ENCODE measurements at regions not wholly inside any gene's neighbourhood (a gene's known extent, or its start where the extent isn't known, plus 50 kb on each side); places are given as distances from the start of the nearest gene placed in this dataset.

DNA sequence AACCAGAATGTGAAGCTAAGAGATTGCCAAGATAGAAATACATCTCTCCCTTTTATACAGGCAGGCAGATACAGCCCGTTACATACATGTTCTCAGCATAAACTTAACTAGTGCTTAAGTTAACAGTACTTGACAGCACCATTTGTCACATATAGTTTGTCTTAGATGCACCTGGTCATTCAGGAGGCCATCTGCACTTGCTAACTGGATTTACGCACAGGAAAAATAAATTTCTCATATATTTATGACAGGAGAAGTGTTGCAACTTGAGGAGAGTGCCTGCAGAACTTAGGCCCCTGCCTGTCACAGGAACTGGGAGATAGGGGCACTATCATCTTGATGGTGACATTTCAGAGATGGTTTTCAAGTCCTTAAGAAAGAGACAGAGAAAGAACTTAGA lies 1462.1 kb upstream of the CDH9 start:
- Histone ChIP-seq H3K36me3 (ENCODE audit: insufficient read depth, low read length) (no peaks in the 10 kb centered on the region), H4K20me1 (ENCODE audit: insufficient read depth, low read length) (no peaks in the 10 kb centered on the region), H3K4me3 (ENCODE audit: low read depth in 1 of 2, low read length in 2 of 2) (no peak overlapping the region), H3K9me3 (ENCODE audit: insufficient read depth, low read length, severe bottlenecking) (no peaks in the 10 kb centered on the region), H3K27me3 (ENCODE audit: insufficient read depth, low read length, poor library complexity) (no peaks in the 10 kb centered on the region), H3K4me1 (ENCODE audit: insufficient read depth, low read length) (no peaks in the 10 kb centered on the region), H3K4me2 (ENCODE audit: insufficient read depth, low read length) (no peak overlapping the region), H2AFZ (ENCODE audit: low read depth, low read length) (no peak overlapping the region), H3K9ac (ENCODE audit: low read depth, low read length) (no peak overlapping the region), H3K27ac (ENCODE audit: low read length) (no peak overlapping the region), H3K79me2 (ENCODE audit: insufficient read depth, low read length) (no peaks in the 10 kb centered on the region)
- no peak for TF ChIP-seq CTCF (IDR thresholded peaks at IDR 0.05; ENCODE audit: borderline replicate concordance, extremely low read depth, low read length, poor library complexity, severe bottlenecking)
- no peak for TF ChIP-seq EZH2 (IDR thresholded peaks at IDR 0.05; ENCODE audit: borderline replicate concordance, low read depth, low read length, severe bottlenecking)
- DNase-seq (no peak), ATAC-seq (ENCODE audit: insufficient read depth, low read depth) (no peak)

- Histone ChIP-seq H3K27ac (ENCODE audit: low read length) (no peak overlapping the region), H3K79me2 (ENCODE audit: insufficient read depth, low read length) (no peaks in the 10 kb centered on the region), H3K9me3 (ENCODE audit: insufficient read depth, low read length, severe bottlenecking) (no peaks in the 10 kb centered on the region), H3K36me3 (ENCODE audit: insufficient read depth, low read length) (no peaks in the 10 kb centered on the region), H4K20me1 (ENCODE audit: insufficient read depth, low read length) (no peaks in the 10 kb centered on the region), H3K9ac (ENCODE audit: low read depth, low read length) (no peak overlapping the region), H3K27me3 (ENCODE audit: insufficient read depth, low read length, poor library complexity) (no peaks in the 10 kb centered on the region), H2AFZ (ENCODE audit: low read depth, low read length) (no peak overlapping the region), H3K4me1 (ENCODE audit: insufficient read depth, low read length) (no peaks in the 10 kb centered on the region), H3K4me3 (ENCODE audit: low read depth in 1 of 2, low read length in 2 of 2) (no peak overlapping the region), H3K4me2 (ENCODE audit: insufficient read depth, low read length) (no peak overlapping the region)
- TF ChIP-seq CTCF (IDR thresholded peaks at IDR 0.05; ENCODE audit: borderline replicate concordance, extremely low read depth, low read length, poor library complexity, severe bottlenecking) (no peak), EZH2 (IDR thresholded peaks at IDR 0.05; ENCODE audit: borderline replicate concordance, low read depth, low read length, severe bottlenecking) (no peak)
- DNase-seq (no peak), ATAC-seq (ENCODE audit: insufficient read depth, low read depth) (no peak)
Measured at GRCh38 chr5:28499766-28500290, 1461.4 kb upstream of the CDH9 start.

GRCh38 chr5:28495876-28496275 lies 1457.5 kb upstream of the CDH9 start:
- no peak overlapping the region for H3K9ac ChIP-seq (ENCODE audit: low read depth, low read length)
- no peaks in the 10 kb centered on the region for H3K79me2 ChIP-seq (ENCODE audit: insufficient read depth, low read length)
- no peaks in the 10 kb centered on the region for H3K27me3 ChIP-seq (ENCODE audit: insufficient read depth, low read length, poor library complexity)
- no peak overlapping the region for H3K27ac ChIP-seq (ENCODE audit: low read length)
- no peaks in the 10 kb centered on the region for H3K36me3 ChIP-seq (ENCODE audit: insufficient read depth, low read length)
- H3K9me3 ChIP-seq (ENCODE audit: insufficient read depth, low read length, severe bottlenecking): no peaks in the 10 kb centered on the region
- no peaks in the 10 kb centered on the region for H3K4me1 ChIP-seq (ENCODE audit: insufficient read depth, low read length)
- DNase-seq (no peak), ATAC-seq (ENCODE audit: insufficient read depth, low read depth) (no peak)
- no peaks in the 10 kb centered on the region for H4K20me1 ChIP-seq (ENCODE audit: insufficient read depth, low read length)
- no peak overlapping the region for H3K4me3 ChIP-seq (ENCODE audit: low read depth in 1 of 2, low read length in 2 of 2)
- H3K4me2 ChIP-seq (ENCODE audit: insufficient read depth, low read length): no peak overlapping the region
- TF ChIP-seq CTCF (IDR thresholded peaks at IDR 0.05; ENCODE audit: borderline replicate concordance, extremely low read depth, low read length, poor library complexity, severe bottlenecking): no peak
- TF ChIP-seq EZH2 (IDR thresholded peaks at IDR 0.05; ENCODE audit: borderline replicate concordance, low read depth, low read length, severe bottlenecking): no peak
- no peak overlapping the region for H2AFZ ChIP-seq (ENCODE audit: low read depth, low read length)

- DNase-seq: no peak
- no peaks in the 10 kb centered on the region for H3K27me3 ChIP-seq (ENCODE audit: insufficient read depth, low read length, poor library complexity)
- H3K27ac ChIP-seq (ENCODE audit: low read length): no peak overlapping the region
- H4K20me1 ChIP-seq (ENCODE audit: insufficient read depth, low read length): no peaks in the 10 kb centered on the region
- no peak overlapping the region for H3K4me3 ChIP-seq (ENCODE audit: low read depth in 1 of 2, low read length in 2 of 2)
- H3K4me2 ChIP-seq (ENCODE audit: insufficient read depth, low read length): no peak overlapping the region
- no peaks in the 10 kb centered on the region for H3K79me2 ChIP-seq (ENCODE audit: insufficient read depth, low read length)
- no peaks in the 10 kb centered on the region for H3K36me3 ChIP-seq (ENCODE audit: insufficient read depth, low read length)
- H3K9ac ChIP-seq (ENCODE audit: low read depth, low read length): no peak overlapping the region
- no peak overlapping the region for H2AFZ ChIP-seq (ENCODE audit: low read depth, low read length)
- TF ChIP-seq EZH2 (IDR thresholded peaks at IDR 0.05; ENCODE audit: borderline replicate concordance, low read depth, low read length, severe bottlenecking): no peak
- TF ChIP-seq CTCF (IDR thresholded peaks at IDR 0.05; ENCODE audit: borderline replicate concordance, extremely low read depth, low read length, poor library complexity, severe bottlenecking): no peak
- no peaks in the 10 kb centered on the region for H3K4me1 ChIP-seq (ENCODE audit: insufficient read depth, low read length)
- ATAC-seq (ENCODE audit: insufficient read depth, low read depth): no peak
- no peaks in the 10 kb centered on the region for H3K9me3 ChIP-seq (ENCODE audit: insufficient read depth, low read length, severe bottlenecking)
Measured at GRCh38 chr5:28493456-28493855, 1455.1 kb upstream of the CDH9 start.

All from DND-41 (cell line).